ENCODE measurements at regions not wholly inside any gene's neighbourhood (a gene's known extent, or its start where the extent isn't known, plus 50 kb on each side); places are given as distances from the start of the nearest gene placed in this dataset.

GRCh38 chrX:40155589-40156469, 58.1 kb upstream of the BCOR start:
- DNase-seq, result no peak

- no peak for DNase-seq
Observed at GRCh38 chrX:40154853-40155588, 57.3 kb upstream of the BCOR start.

DNA sequence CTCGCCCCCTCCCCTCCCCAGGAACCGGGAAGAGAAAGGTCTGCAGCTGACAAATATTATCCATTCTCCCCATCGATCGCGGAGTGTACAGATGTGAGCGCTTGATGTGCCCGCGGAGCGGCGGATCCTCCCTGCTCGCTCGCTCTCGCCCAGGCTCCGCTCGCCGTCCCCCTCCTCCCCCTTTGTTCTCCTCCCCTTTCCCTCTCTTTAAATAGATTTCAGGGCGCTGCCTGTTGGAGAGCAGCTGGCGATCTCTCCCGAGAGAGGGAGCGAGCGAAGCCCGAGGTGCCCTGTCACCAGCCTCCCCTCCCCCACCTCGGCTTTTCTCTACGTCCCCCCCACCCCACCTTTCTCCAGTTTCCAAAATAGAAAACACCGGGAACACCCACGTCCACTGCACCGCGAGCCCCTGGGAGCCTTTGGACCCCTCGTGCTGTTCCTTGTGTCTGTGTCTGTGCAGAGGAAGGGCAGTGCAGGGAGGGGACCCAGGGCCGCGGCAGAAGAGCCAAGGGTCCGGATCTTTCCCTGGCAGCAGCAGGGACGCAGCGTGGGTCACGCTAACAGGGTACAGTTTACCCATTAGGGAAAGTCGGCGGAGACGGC, 56.6 kb upstream of the BCOR start:
- DNase-seq, result peak; percentile 10 to 35

GRCh38 chrX:40153345-40154249, 55.8 kb upstream of the BCOR start:
- DNase-seq, result peak in 1 of 2 experiments; percentile 4

- no peak for DNase-seq
Observed at GRCh38 chrX:40152741-40153344, 55.1 kb upstream of the BCOR start.

- no peak for DNase-seq
Observed at GRCh38 chrX:40152173-40152711, 54.5 kb upstream of the BCOR start.

DNA sequence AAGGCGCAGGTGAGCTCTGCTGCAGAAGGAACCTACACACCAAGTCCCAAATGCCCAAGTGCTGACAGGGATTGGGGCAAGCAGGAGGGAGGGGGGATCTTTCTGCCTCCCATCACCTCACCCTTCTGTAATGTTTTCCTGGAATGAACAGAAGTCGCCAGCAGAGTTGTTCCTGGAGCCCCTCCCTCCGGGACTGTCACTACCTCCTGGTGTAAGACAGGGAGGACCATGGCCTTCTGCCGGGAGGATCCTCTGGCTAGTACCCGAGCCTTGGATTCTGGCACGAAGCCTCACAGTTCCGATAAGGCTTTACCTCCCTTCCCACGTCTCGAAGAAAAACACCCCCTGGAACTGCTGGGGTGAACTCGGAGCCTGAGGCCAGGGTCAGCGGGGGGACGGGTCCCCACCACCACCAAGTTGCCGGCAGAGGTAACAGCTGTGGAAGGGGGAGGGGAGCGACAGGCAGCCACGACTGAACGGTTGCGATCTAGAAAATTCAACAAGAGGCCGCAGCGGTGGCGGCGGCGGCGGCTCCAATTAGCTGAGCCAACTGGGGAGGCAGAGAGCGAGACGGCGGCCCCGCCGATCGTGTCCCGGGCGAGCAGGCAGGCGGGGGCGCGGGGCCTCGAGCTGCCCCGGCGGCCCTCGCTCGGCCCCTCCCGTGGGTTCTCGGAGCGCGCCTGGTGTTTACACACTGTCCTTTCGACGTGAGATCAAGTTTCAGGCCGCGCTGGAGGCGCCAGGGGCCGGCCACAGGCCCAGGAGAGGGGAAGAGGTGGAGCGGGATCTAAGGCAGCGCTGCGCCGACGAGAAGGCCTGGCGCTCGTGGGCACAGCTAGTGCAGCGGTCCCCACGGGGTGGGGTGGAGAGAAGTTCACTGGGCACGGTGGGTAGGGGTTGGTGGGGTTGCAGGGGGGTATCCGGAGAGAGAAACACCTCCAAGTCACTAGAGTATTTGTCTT, 53.7 kb upstream of the BCOR start:
- no peak for DNase-seq

DNA sequence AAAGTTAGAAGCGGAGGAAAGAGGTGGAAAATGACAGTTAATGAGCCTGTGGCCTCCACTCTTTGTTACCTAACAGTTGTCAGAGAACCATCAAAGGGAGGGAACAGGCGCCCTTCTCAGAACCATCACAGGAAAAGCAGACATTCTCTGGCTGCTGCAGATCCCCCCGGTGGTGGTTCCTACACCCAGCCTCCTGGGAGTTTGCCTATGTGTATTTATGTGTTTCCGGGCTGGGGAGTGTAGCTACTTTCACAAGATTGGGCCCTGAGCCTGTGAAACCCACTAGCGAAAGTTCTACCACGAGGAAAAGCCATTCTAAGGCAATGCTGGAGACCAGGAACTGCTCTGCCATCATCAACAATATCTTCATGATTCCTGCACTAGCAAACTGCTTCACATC, 52.7 kb upstream of the BCOR start:
- no peak for DNase-seq

DNA sequence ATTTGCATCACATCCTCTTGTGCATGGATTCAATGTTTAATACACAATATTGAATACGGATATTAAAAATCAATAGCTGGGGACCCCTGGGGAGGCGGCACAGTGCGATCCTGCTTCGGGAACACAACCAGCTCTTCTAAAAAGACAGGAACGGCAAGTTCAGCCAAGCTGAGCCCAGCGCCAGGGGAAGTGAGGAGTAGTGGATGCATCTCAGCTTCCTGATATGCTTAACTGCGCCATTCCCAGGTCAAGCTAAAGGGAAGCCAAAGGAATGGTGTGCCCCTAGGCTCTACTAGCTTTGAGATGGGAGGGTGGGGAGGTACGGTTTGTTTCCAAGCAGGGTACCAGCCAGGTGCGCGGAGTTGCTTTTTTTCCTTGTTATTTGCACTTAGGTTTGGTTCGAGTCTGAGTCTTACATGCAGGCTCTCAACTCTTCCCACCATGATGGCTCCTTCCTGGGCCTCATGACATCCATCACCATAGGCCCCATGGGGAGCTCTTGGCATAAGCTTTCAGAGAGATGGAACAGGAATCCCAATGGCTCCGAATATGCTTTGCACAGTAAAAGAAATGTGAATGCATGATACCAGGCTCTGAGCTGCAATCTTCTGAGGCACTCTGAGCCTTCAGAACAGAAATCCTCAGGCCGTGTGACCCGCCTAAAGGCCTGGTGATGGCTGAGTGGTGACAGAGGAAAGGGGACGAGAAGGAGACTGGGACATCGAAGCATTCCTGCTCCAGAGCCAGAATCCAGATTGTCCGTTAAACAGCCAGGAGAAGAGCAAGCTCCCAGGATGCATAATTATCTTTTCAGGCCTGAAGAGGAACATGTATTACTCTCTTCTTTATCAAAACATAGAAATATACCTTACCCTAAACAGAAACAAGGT, 51.8 kb upstream of the BCOR start:
- no peak for DNase-seq

GRCh38 chrX:40148385-40149285, 50.9 kb upstream of the BCOR start:
- no peak for DNase-seq

- no peak for DNase-seq
Observed at GRCh38 chrX:40147971-40148370, 50.2 kb upstream of the BCOR start.

Data from NCI-H187 (cell line).